Upper lobe of left lung (tissue), 4 donors: ENCODE measurements at regions not wholly inside any gene's neighbourhood (a gene's known extent, or its start where the extent isn't known, plus 50 kb on each side); places are given as distances from the start of the nearest gene placed in this dataset.

Source experiments
- CTCF ChIP-seq, 6 experiments: fragments of 450-650 bp in 4 of 6; fragments of 200-600 bp in 2 of 6; sonication (generic) in 2 of 6; IDR thresholded peaks; one replicate each; pipeline ENCODE4 v1.5.1; 2016 to 2019; ENCODE audit warnings: antibody characterized with exemption in 6 of 6
- EP300 ChIP-seq, 4 donors: sonication (generic); formaldehyde crosslinking; IDR thresholded peaks; one replicate each; pipeline ENCODE4 v1.5.1; 2017; ENCODE audit warnings: antibody characterized with exemption in 4 of 4, control low read depth in 2 of 4

DNA sequence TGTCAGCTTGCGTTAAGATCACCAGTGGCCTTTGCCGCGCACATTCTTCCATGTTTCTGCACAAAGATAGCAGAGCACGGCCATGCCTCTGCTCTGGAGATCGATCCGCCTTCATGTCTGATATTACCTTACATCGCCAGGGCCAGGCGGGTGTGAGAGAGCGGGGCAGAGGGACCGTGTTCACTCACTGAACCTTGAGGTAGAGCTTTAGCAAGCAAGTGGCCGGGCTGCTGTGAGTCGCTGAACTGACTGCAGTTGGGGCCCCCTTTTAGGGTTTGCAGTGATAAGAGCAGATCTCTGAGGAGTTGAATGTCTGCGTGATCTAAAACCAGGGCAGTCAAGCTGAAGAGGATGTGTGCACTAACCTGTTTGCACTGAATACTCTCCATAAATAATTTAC lies 275.4 kb upstream of the OBI1 start:
- TF ChIP-seq CTCF (IDR thresholded peaks at IDR 0.05) (no peak), EP300 (IDR thresholded peaks at IDR 0.05) (no peak)
